ENCODE measurements at regions not wholly inside any gene's neighbourhood (a gene's known extent, or its start where the extent isn't known, plus 50 kb on each side); places are given as distances from the start of the nearest gene placed in this dataset.

DNA sequence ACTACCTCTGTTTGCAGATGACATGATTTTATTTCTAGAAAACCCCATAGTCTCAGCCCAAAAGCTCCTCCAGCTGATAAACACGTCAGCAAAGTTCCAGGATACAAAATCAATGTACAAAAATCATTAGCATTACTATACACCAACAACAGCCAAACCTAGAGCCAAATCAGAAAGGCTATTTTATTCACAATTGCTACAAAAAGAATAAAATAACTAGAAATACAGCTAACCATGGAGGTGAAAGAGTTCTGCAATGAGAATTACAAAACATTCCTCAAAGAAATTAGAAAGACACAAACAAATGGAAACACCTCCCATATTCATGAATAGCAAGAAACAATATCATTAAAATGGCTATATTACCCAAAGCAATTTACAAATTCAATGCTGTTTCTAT, 65.6 kb upstream of the HTR1E start:
- TF ChIP-seq POLR2AphosphoS5 (IDR thresholded peaks at IDR 0.05; ENCODE audit: borderline replicate concordance, low read depth, low read length) (no peak), EZH2 (IDR thresholded peaks at IDR 0.05) (no peak)

All from SK-N-MC (cell line).